Mesothelial cell of epicardium (in vitro differentiated cells): ENCODE measurements at regions not wholly inside any gene's neighbourhood (a gene's known extent, or its start where the extent isn't known, plus 50 kb on each side); places are given as distances from the start of the nearest gene placed in this dataset.

ENCODE experiments used
- DNase-seq, 2 experiments: peaks; one replicate each; pipeline ENCODE4 v3.0.0; 2021; ENCODE audit warnings: low spot score in 2 of 2; ENCODE audit not compliant: unreplicated experiment in 2 of 2
- H3K27ac Mint-ChIP-seq: 2 replicates; pipeline ENCODE4 v1.8.0; 2021; ENCODE audit warnings: mixed read lengths
- H3K27me3 Mint-ChIP-seq: 2 replicates; pipeline ENCODE4 v1.8.0; 2021; ENCODE audit warnings: low read depth, mixed read lengths
- H3K36me3 Mint-ChIP-seq: 2 replicates; pipeline ENCODE4 v1.8.0; 2021; ENCODE audit warnings: mixed read lengths
- H3K4me1 Mint-ChIP-seq: 2 replicates; pipeline ENCODE4 v1.8.0; 2021; ENCODE audit warnings: mixed read lengths
- H3K4me3 Mint-ChIP-seq: 2 replicates; pipeline ENCODE4 v1.8.0; 2021; ENCODE audit warnings: mild to moderate bottlenecking, moderate library complexity, mixed read lengths
- H3K9me3 Mint-ChIP-seq: 2 replicates; pipeline ENCODE4 v1.8.0; 2021; ENCODE audit warnings: mixed read lengths
- CTCF ChIP-seq: fragments of 200-600 bp; sonication (generic); IDR thresholded peaks from one replicate; pipeline ENCODE4 v1.5.0; 2021; ENCODE audit warnings: antibody characterized with exemption; ENCODE audit not compliant: unreplicated experiment

GRCh38 chr11:130749216-130749615 is 167.1 kb downstream of the SNX19 start:
- DNase-seq = no peak
- no peak overlapping the region for H3K4me3 Mint-ChIP-seq
- no peaks in the 10 kb centered on the region for H3K4me1 Mint-ChIP-seq
- H3K36me3 Mint-ChIP-seq = peaks cover 7% of the 10 kb centered on the region
- peaks cover 42% of the 10 kb centered on the region for H3K9me3 Mint-ChIP-seq
- H3K27me3 Mint-ChIP-seq = no peaks in the 10 kb centered on the region
- H3K27ac Mint-ChIP-seq = no peak overlapping the region
- no peak for TF ChIP-seq CTCF

GRCh38 chr11:130760515-130761125 is 155.7 kb downstream of the SNX19 start:
- Mint-ChIP-seq H3K4me1 (peaks cover 15% of the 10 kb centered on the region), H3K27ac (no peak overlapping the region)
- no peak for TF ChIP-seq CTCF

GRCh38 chr11:130761560-130762220 is 154.6 kb downstream of the SNX19 start:
- DNase-seq = no peak
- peaks cover 15% of the 10 kb centered on the region for H3K4me1 Mint-ChIP-seq
- no peak overlapping the region for H3K27ac Mint-ChIP-seq
- H3K9me3 Mint-ChIP-seq = no peaks in the 10 kb centered on the region
- H3K36me3 Mint-ChIP-seq = no peaks in the 10 kb centered on the region
- peaks cover 25% of the 10 kb centered on the region for H3K27me3 Mint-ChIP-seq
- H3K4me3 Mint-ChIP-seq = no peak overlapping the region
- no peak for TF ChIP-seq CTCF

More at GRCh38 chr11:130760515-130761125, 155.7 kb downstream of the SNX19 start:
- Mint-ChIP-seq H3K4me3 (no peak overlapping the region), H3K27me3 (peaks cover 25% of the 10 kb centered on the region), H3K36me3 (no peaks in the 10 kb centered on the region), H3K9me3 (no peaks in the 10 kb centered on the region)
- no peak for DNase-seq

- peaks cover 10% of the 10 kb centered on the region for H3K4me1 Mint-ChIP-seq
- TF ChIP-seq CTCF = no peak
- no peaks in the 10 kb centered on the region for H3K36me3 Mint-ChIP-seq
- H3K4me3 Mint-ChIP-seq = no peak overlapping the region
- no peak for DNase-seq
- H3K9me3 Mint-ChIP-seq = peaks cover 2% of the 10 kb centered on the region
- H3K27me3 Mint-ChIP-seq = peaks cover 17% of the 10 kb centered on the region
- no peak overlapping the region for H3K27ac Mint-ChIP-seq
Observed at GRCh38 chr11:130762638-130763037, 153.6 kb downstream of the SNX19 start.

- no peak for DNase-seq
- no peak for TF ChIP-seq CTCF
- Mint-ChIP-seq H3K27ac (no peak overlapping the region), H3K27me3 (peaks cover 10% of the 10 kb centered on the region), H3K4me1 (peaks cover 10% of the 10 kb centered on the region), H3K9me3 (peaks cover 4% of the 10 kb centered on the region), H3K36me3 (no peaks in the 10 kb centered on the region), H3K4me3 (no peak overlapping the region)
Observed at GRCh38 chr11:130763087-130763980, 152.9 kb downstream of the SNX19 start.
